ENCODE measurements at regions not wholly inside any gene's neighbourhood (a gene's known extent, or its start where the extent isn't known, plus 50 kb on each side); places are given as distances from the start of the nearest gene placed in this dataset.
"Not testable (repeated sequence)": the region's sequence is repeated elsewhere in the genome, so short reads cannot be mapped to it uniquely, and the experiment has no call there.

GRCh38 chr6:112879920-112880413 lies 532.8 kb downstream of the RFPL4B start:
- DNase-seq (ENCODE audit: low read depth), result no peak
- no peak overlapping the region for H3K4me3 ChIP-seq (ENCODE audit: low read depth, low read length)
- TF ChIP-seq, protein P1, sequence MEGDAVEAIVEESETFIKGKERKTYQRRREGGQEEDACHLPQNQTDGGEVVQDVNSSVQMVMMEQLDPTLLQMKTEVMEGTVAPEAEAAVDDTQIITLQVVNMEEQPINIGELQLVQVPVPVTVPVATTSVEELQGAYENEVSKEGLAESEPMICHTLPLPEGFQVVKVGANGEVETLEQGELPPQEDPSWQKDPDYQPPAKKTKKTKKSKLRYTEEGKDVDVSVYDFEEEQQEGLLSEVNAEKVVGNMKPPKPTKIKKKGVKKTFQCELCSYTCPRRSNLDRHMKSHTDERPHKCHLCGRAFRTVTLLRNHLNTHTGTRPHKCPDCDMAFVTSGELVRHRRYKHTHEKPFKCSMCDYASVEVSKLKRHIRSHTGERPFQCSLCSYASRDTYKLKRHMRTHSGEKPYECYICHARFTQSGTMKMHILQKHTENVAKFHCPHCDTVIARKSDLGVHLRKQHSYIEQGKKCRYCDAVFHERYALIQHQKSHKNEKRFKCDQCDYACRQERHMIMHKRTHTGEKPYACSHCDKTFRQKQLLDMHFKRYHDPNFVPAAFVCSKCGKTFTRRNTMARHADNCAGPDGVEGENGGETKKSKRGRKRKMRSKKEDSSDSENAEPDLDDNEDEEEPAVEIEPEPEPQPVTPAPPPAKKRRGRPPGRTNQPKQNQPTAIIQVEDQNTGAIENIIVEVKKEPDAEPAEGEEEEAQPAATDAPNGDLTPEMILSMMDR (IDR thresholded peaks at IDR 0.05; ENCODE audit: control insufficient read depth, extremely low read depth, insufficient read depth), result peak; percentile 16; the same call in 1 of the 2 replicates

- H3K4me3 ChIP-seq (ENCODE audit: low read depth, low read length), result no peak overlapping the region
- TF ChIP-seq, protein P1 (IDR thresholded peaks at IDR 0.05; ENCODE audit: control insufficient read depth, extremely low read depth, insufficient read depth), result no peak
- no peak for DNase-seq (ENCODE audit: low read depth)
Observed at GRCh38 chr6:112881027-112881426, 533.9 kb downstream of the RFPL4B start.

DNA sequence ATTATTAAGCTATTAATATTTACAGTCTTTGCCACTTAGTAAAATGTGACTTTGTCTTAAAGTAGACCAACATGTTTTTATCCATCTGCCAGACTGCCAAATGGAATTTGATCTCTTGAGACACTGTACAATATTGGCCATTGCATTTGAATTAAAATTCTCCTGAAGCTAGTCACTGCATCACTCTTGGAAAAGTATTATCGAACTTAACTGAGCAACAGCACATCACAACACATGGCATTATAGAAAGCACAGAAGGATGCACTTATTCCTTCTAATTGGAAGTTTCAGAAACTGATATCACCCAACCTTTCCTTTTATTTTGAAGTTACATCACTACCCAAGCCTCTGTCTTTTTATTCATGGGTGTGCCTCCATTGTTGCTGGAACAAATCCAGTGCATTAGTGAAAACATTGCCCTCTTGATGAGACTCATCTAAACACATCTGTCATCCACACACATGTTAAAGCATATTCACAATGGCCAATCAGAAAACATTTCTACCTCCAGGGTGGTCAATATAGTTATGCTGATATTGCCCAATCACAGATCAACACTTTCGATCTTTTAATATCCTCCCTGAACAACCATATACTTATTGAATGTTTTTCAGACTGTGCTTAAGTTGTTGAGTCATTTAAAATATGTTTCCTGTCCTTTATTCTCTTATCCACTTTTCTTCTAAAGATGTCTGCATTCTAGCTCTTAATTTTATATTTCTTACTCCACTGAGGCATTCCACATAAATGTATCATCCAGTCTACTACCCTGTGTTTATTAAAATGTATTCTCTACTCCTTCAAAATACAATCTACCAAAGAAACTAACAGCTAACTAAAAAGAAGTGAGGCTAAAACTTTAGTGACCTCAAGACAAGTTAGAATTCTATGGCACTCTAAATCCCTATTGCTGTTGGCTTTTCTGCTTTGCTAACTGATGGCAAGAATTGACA lies 535.0 kb downstream of the RFPL4B start:
- no peak for DNase-seq (ENCODE audit: low read depth)
- TF ChIP-seq, protein P1 (IDR thresholded peaks at IDR 0.05; ENCODE audit: control insufficient read depth, extremely low read depth, insufficient read depth), result no peak

DNA sequence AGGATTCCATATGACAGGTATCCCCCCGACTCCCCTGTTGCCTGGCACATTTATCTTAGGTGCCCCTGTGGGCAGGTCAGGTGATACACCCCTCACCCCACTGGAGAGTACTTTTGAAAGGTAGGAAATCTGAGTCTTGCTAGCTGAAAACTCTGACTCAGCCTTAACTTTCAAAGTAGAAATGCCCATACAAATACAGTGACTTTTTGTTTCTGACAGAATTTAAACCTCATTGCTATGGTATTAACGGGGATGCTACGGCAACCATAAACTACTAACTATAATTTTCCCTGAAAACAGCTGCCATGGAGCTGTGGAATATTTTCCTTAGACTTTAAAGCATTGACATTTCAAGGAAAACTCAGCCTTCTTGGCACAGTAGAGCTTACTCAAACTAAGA lies 536.0 kb downstream of the RFPL4B start:
- DNase-seq (ENCODE audit: low read depth), result no peak
- no peak overlapping the region for H3K4me3 ChIP-seq (ENCODE audit: low read depth, low read length)
- TF ChIP-seq, protein P1 (IDR thresholded peaks at IDR 0.05; ENCODE audit: control insufficient read depth, extremely low read depth, insufficient read depth), result no peak

More for the DNA sequence above, 535.0 kb downstream of the RFPL4B start:
- H3K4me3 ChIP-seq (ENCODE audit: low read depth, low read length), result no peak overlapping the region

- no peak for DNase-seq (ENCODE audit: low read depth)
- no peak overlapping the region for H3K4me3 ChIP-seq (ENCODE audit: low read depth, low read length)
- TF ChIP-seq, protein P1 (IDR thresholded peaks at IDR 0.05; ENCODE audit: control insufficient read depth, extremely low read depth, insufficient read depth), result no peak
Observed at GRCh38 chr6:112886415-112886814, 539.3 kb downstream of the RFPL4B start.

GRCh38 chr6:112887424-112887823 lies 540.3 kb downstream of the RFPL4B start:
- H3K4me3 ChIP-seq (ENCODE audit: low read depth, low read length); DNase-seq (ENCODE audit: low read depth): not testable (repeated sequence)

GRCh38 chr6:112899541-112899940 lies 552.4 kb downstream of the RFPL4B start:
- no peak overlapping the region for H3K4me3 ChIP-seq (ENCODE audit: low read depth, low read length)
- DNase-seq (ENCODE audit: low read depth), result no peak
- TF ChIP-seq, protein P1 (IDR thresholded peaks at IDR 0.05; ENCODE audit: control insufficient read depth, extremely low read depth, insufficient read depth), result no peak
